Gastroesophageal sphincter (tissue), 4 donors: ENCODE measurements at regions not wholly inside any gene's neighbourhood (a gene's known extent, or its start where the extent isn't known, plus 50 kb on each side); places are given as distances from the start of the nearest gene placed in this dataset.

Experiments
- ATAC-seq: fragments of 150-250 bp; one replicate; pipeline ENCODE4 v1.9.1; 2016; ENCODE audit warnings: mild to moderate bottlenecking, moderate library complexity
- H3K27ac ChIP-seq, 4 donors: fragments of 200-600 bp; sonication (generic) in 3 of 4; 1 replicate in 3 of 4; 2 replicates in 1 of 4; pipeline ENCODE4 v1.5.1; 2016 to 2019
- H3K27me3 ChIP-seq: fragments of 200-600 bp; sonication (generic); one replicate; pipeline ENCODE4 v1.5.1; 2019
- H3K36me3 ChIP-seq, 2 donors: fragments of 200-600 bp; sonication (generic); one replicate each; pipeline ENCODE4 v1.5.1; 2019; ENCODE audit warnings: control low read depth in 1 of 2
- H3K4me1 ChIP-seq, 3 donors: fragments of 200-600 bp; sonication (generic); 1 replicate in 2 of 3; 2 replicates in 1 of 3; pipeline ENCODE4 v1.5.1; 2016 to 2019; ENCODE audit warnings: control low read depth in 2 of 3
- H3K4me3 ChIP-seq, 2 donors: fragments of 200-600 bp; sonication (generic); one replicate each; pipeline ENCODE4 v1.5.1; 2019; ENCODE audit warnings: mild to moderate bottlenecking in 1 of 2, moderate library complexity in 1 of 2
- H3K9me3 ChIP-seq, 3 donors: fragments of 200-600 bp; sonication (generic); one replicate each; pipeline ENCODE4 v1.5.1; 2017 to 2019; ENCODE audit warnings: control low read depth in 2 of 3
- EP300 ChIP-seq: sonication (generic); formaldehyde crosslinking; IDR thresholded peaks from one replicate; pipeline ENCODE4 v1.6.1; 2017; ENCODE audit warnings: antibody characterized with exemption, mild to moderate bottlenecking
- POLR2A ChIP-seq, 2 donors: fragments of 450-650 bp; IDR thresholded peaks; one replicate each; pipeline ENCODE4 v1.6.1; 2017; ENCODE audit warnings: antibody characterized with exemption in 2 of 2, mild to moderate bottlenecking in 2 of 2, moderate library complexity in 1 of 2
- POLR2AphosphoS5 ChIP-seq: sonication (generic); formaldehyde crosslinking; IDR thresholded peaks from one replicate; pipeline ENCODE4 v1.6.1; 2017; ENCODE audit warnings: antibody characterized with exemption
- WGBS, 2 donors: methylation state at CpG; one replicate each; pipeline ENCODE4 v1.1.5; 2018; ENCODE audit warnings: low coverage in 1 of 2; 5-methylcytosine and 5-hydroxymethylcytosine counted together
- TF ChIP-seq, protein P1 (sequence below), 4 experiments: fragments of 200-600 bp in 2 of 4; fragments of 450-650 bp in 2 of 4; sonication (generic) in 1 of 4; IDR thresholded peaks; one replicate each; pipeline ENCODE4 v1.5.1; 2017 to 2019; ENCODE audit warnings: antibody characterized with exemption in 4 of 4, mild to moderate bottlenecking in 2 of 4, moderate library complexity in 2 of 4

DNA sequence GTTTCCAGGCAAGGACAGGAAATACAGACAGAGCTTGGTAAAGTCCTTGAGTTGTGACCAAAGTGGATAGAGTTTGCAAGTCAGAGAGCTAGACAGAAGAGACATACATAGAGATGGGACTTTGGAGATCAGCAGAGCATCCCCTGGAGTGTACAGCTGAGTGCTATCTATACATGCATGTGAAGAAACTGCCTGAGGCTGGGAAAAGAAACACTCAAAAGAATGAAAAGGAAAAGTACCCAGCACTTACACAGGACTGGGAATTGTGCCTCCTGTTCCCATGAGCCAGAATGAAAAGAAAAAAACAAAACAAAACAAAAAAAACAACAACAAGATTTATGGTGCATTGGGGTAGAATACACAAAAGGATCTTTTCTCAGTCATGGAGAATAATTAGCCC is 606.4 kb downstream of the ZNF608 start:
- TF ChIP-seq EP300: no peak
- TF ChIP-seq POLR2AphosphoS5: no peak
- TF ChIP-seq, protein P1, sequence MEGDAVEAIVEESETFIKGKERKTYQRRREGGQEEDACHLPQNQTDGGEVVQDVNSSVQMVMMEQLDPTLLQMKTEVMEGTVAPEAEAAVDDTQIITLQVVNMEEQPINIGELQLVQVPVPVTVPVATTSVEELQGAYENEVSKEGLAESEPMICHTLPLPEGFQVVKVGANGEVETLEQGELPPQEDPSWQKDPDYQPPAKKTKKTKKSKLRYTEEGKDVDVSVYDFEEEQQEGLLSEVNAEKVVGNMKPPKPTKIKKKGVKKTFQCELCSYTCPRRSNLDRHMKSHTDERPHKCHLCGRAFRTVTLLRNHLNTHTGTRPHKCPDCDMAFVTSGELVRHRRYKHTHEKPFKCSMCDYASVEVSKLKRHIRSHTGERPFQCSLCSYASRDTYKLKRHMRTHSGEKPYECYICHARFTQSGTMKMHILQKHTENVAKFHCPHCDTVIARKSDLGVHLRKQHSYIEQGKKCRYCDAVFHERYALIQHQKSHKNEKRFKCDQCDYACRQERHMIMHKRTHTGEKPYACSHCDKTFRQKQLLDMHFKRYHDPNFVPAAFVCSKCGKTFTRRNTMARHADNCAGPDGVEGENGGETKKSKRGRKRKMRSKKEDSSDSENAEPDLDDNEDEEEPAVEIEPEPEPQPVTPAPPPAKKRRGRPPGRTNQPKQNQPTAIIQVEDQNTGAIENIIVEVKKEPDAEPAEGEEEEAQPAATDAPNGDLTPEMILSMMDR (IDR thresholded peaks at IDR 0.05): no peak
- no peak for TF ChIP-seq POLR2A (IDR thresholded peaks at IDR 0.05)
- Histone ChIP-seq H3K9me3 (peaks cover 0 to 4% (median 0%) of the 10 kb centered on the region in 3 donors), H3K27me3 (no peaks in the 10 kb centered on the region), H3K36me3 (no peaks in the 10 kb centered on the region), H3K4me1 (no peaks in the 10 kb centered on the region), H3K27ac (no peak overlapping the region), H3K4me3 (no peak overlapping the region)
- ATAC-seq: no peak

- no peaks in the 10 kb centered on the region for H3K36me3 ChIP-seq
- peaks cover 0 to 4% (median 0%) of the 10 kb centered on the region in 3 donors for H3K9me3 ChIP-seq
- H3K27ac ChIP-seq: no peak overlapping the region
- no peak overlapping the region for H3K4me3 ChIP-seq
- no peaks in the 10 kb centered on the region for H3K4me1 ChIP-seq
- ATAC-seq: no peak
- no peaks in the 10 kb centered on the region for H3K27me3 ChIP-seq
- TF ChIP-seq POLR2A (IDR thresholded peaks at IDR 0.05) (no peak), EP300 (no peak), POLR2AphosphoS5 (no peak)
- TF ChIP-seq, protein P1 (IDR thresholded peaks at IDR 0.05): no peak
Measured at GRCh38 chr5:124139477-124139876, 607.0 kb downstream of the ZNF608 start.

- H3K4me1 ChIP-seq: no peaks in the 10 kb centered on the region
- TF ChIP-seq POLR2AphosphoS5 (no peak), POLR2A (IDR thresholded peaks at IDR 0.05) (no peak), EP300 (no peak)
- TF ChIP-seq, protein P1 (IDR thresholded peaks at IDR 0.05): no peak
- H3K36me3 ChIP-seq: no peaks in the 10 kb centered on the region
- peaks cover 0 to under 1% (median 0%) of the 10 kb centered on the region in 3 donors for H3K9me3 ChIP-seq
- 51 to 60% methylated on average over 2 of the region's 2 CpGs for WGBS, 2 donors
- no peak overlapping the region for H3K27ac ChIP-seq
- ATAC-seq: no peak
- no peaks in the 10 kb centered on the region for H3K27me3 ChIP-seq
- no peak overlapping the region for H3K4me3 ChIP-seq
Measured at GRCh38 chr5:124136609-124137008, 609.8 kb downstream of the ZNF608 start.

GRCh38 chr5:124134941-124135340 is 611.5 kb downstream of the ZNF608 start:
- no peak overlapping the region for H3K4me3 ChIP-seq
- no peaks in the 10 kb centered on the region for H3K36me3 ChIP-seq
- TF ChIP-seq, protein P1 (IDR thresholded peaks at IDR 0.05): no peak
- no peak for TF ChIP-seq POLR2A (IDR thresholded peaks at IDR 0.05)
- no peak for TF ChIP-seq POLR2AphosphoS5
- no peak for TF ChIP-seq EP300
- H3K9me3 ChIP-seq: no peaks in the 10 kb centered on the region
- H3K27ac ChIP-seq: no peak overlapping the region
- no peaks in the 10 kb centered on the region for H3K4me1 ChIP-seq
- no peaks in the 10 kb centered on the region for H3K27me3 ChIP-seq
- ATAC-seq: no peak
- 14 to 18% methylated on average over 2 of the region's 2 CpGs for WGBS, 2 donors

DNA sequence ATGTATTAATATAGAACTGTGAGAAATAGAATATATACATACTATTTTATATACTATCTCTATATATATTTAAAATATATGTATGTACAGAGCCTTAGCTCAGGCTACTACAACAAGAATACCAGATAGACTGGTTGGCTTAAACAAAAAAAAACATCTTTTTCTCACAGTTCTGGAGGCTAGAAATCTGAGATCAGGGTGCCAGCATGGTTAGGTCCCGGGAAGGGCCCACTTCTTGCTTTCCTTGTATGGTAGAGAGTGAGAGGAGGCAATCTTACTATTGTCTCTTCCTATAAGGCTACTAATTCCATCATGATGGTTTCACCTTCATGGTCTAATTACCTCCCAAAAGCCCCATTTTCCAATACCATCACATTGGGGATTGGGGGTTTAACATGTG is 613.0 kb downstream of the ZNF608 start:
- H3K4me1 ChIP-seq: no peaks in the 10 kb centered on the region
- no peak overlapping the region for H3K27ac ChIP-seq
- WGBS, 2 donors: 100% methylated on average over 1 of the region's 1 CpG
- H3K36me3 ChIP-seq: no peaks in the 10 kb centered on the region
- H3K9me3 ChIP-seq: no peaks in the 10 kb centered on the region
- TF ChIP-seq, protein P1 (IDR thresholded peaks at IDR 0.05): no peak
- no peak for TF ChIP-seq EP300
- TF ChIP-seq POLR2AphosphoS5: no peak
- no peak for TF ChIP-seq POLR2A (IDR thresholded peaks at IDR 0.05)
- ATAC-seq: no peak
- no peak overlapping the region for H3K4me3 ChIP-seq
- no peaks in the 10 kb centered on the region for H3K27me3 ChIP-seq
